H9 (cell line): ENCODE measurements at regions not wholly inside any gene's neighbourhood (a gene's known extent, or its start where the extent isn't known, plus 50 kb on each side); places are given as distances from the start of the nearest gene placed in this dataset.

Experiments
- DNase-seq: peaks from one replicate; pipeline ENCODE4 v3.0.0-alpha.2; 2017
- H2AFZ ChIP-seq: one replicate; pipeline ENCODE4 v1.6.1; 2013; ENCODE audit warnings: mild to moderate bottlenecking, low read length, control low read depth, moderate library complexity
- H2AK5ac ChIP-seq: 2 replicates; pipeline ENCODE4 v1.6.1; 2013; ENCODE audit warnings: low read length, control low read depth, mixed read lengths; ENCODE audit not compliant: insufficient read length
- H2BK120ac ChIP-seq: one replicate; pipeline ENCODE4 v1.6.1; 2013; ENCODE audit warnings: low read depth, mild to moderate bottlenecking, low read length, control low read depth, inconsistent platforms; ENCODE audit not compliant: poor library complexity, severe bottlenecking
- H2BK12ac ChIP-seq: 2 replicates; pipeline ENCODE4 v1.6.1; 2013; ENCODE audit warnings: low read length, control low read depth, mixed read lengths, low read depth; ENCODE audit not compliant: insufficient read length
- H2BK15ac ChIP-seq: 2 replicates; pipeline ENCODE4 v1.6.1; 2013; ENCODE audit warnings: low read depth, low read length, control low read depth
- H2BK20ac ChIP-seq: one replicate; pipeline ENCODE4 v1.6.1; 2013; ENCODE audit warnings: low read depth, mild to moderate bottlenecking, low read length, control low read depth, inconsistent platforms; ENCODE audit not compliant: poor library complexity, severe bottlenecking
- H2BK5ac ChIP-seq: 2 replicates; pipeline ENCODE4 v1.6.1; 2013; ENCODE audit warnings: low read length, control low read depth, mixed read lengths; ENCODE audit not compliant: insufficient read length
- H3K14ac ChIP-seq: 2 replicates; pipeline ENCODE4 v1.6.1; 2013; ENCODE audit warnings: low read length, control low read depth; ENCODE audit not compliant: insufficient read depth
- H3K18ac ChIP-seq: 2 replicates; pipeline ENCODE4 v1.6.1; 2013; ENCODE audit warnings: low read depth, mild to moderate bottlenecking, mixed read lengths, low read length, control low read depth; ENCODE audit not compliant: insufficient read length
- H3K23ac ChIP-seq: 2 replicates; pipeline ENCODE4 v1.6.1; 2013; ENCODE audit warnings: low read length, control low read depth, mixed read lengths, low read depth; ENCODE audit not compliant: insufficient read length
- H3K23me2 ChIP-seq: 2 replicates; pipeline ENCODE4 v1.6.1; 2013; ENCODE audit warnings: low read depth, mild to moderate bottlenecking, mixed read lengths, low read length, control low read depth; ENCODE audit not compliant: insufficient read length, poor library complexity, severe bottlenecking
- H3K27ac ChIP-seq: 2 replicates; pipeline ENCODE4 v1.5.1; 2013; ENCODE audit warnings: low read length, control low read depth, mixed read lengths, low read depth; ENCODE audit not compliant: insufficient read length
- H3K27me3 ChIP-seq: 2 replicates; pipeline ENCODE4 v1.6.1; 2013; ENCODE audit warnings: low read length, control low read depth, inconsistent platforms; ENCODE audit not compliant: insufficient read depth
- H3K4ac ChIP-seq: 2 replicates; pipeline ENCODE4 v1.6.1; 2013; ENCODE audit warnings: low read depth, mild to moderate bottlenecking, control low read depth, inconsistent platforms, low read length, moderate library complexity
- H3K4me1 ChIP-seq: 2 replicates; pipeline ENCODE4 v1.6.1; 2013; ENCODE audit warnings: low read length, control low read depth, inconsistent platforms; ENCODE audit not compliant: insufficient read depth
- H3K4me2 ChIP-seq: 2 replicates; pipeline ENCODE4 v1.6.1; 2013; ENCODE audit warnings: low read length, control low read depth, mixed read lengths; ENCODE audit not compliant: insufficient read length, insufficient read depth
- H3K56ac ChIP-seq: 2 replicates; pipeline ENCODE4 v1.6.1; 2013; ENCODE audit warnings: low read depth, mild to moderate bottlenecking, mixed read lengths, low read length, control low read depth; ENCODE audit not compliant: insufficient read length
- H3K79me1 ChIP-seq: 2 replicates; pipeline ENCODE4 v1.6.1; 2013; ENCODE audit warnings: low read depth, mild to moderate bottlenecking, moderate library complexity, low read length, control low read depth, inconsistent platforms; ENCODE audit not compliant: insufficient read depth, poor library complexity, severe bottlenecking
- H3K79me2 ChIP-seq: 2 replicates; pipeline ENCODE4 v1.6.1; 2013; ENCODE audit warnings: low read length, control low read depth, inconsistent platforms; ENCODE audit not compliant: insufficient read depth
- H3K9ac ChIP-seq: 2 replicates; pipeline ENCODE4 v1.6.1; 2013; ENCODE audit warnings: low read length, control low read depth, mixed read lengths; ENCODE audit not compliant: insufficient read length; ENCODE audit errors: extremely low read depth
- H3K9me3 ChIP-seq: one replicate; pipeline ENCODE4 v1.6.1; 2013; ENCODE audit warnings: low read depth, low read length, inconsistent platforms; ENCODE audit not compliant: control insufficient read depth
- H3T11ph ChIP-seq: one replicate; pipeline ENCODE4 v1.6.1; 2013; ENCODE audit warnings: mild to moderate bottlenecking, low read length, control low read depth, inconsistent platforms
- H4K20me1 ChIP-seq: one replicate; pipeline ENCODE4 v1.6.1; 2013; ENCODE audit not compliant: control insufficient read depth, insufficient read length, insufficient read depth
- H4K5ac ChIP-seq: 2 replicates; pipeline ENCODE4 v1.6.1; 2013; ENCODE audit warnings: low read depth, mild to moderate bottlenecking, mixed read lengths, low read length, control low read depth; ENCODE audit not compliant: insufficient read length
- H4K8ac ChIP-seq: replicated peaks from 2 replicates; pipeline ENCODE4 v1.6.1; 2013; ENCODE audit warnings: low read length, control low read depth, mixed read lengths, low read depth; ENCODE audit not compliant: insufficient read length
- H4K91ac ChIP-seq: 2 replicates; pipeline ENCODE4 v1.6.1; 2013; ENCODE audit warnings: low read depth, mild to moderate bottlenecking, moderate library complexity, mixed read lengths, low read length, control low read depth; ENCODE audit not compliant: insufficient read length
- H3K27ac Mint-ChIP-seq, 3 experiments: 2 replicates in 2 of 3; 3 replicates in 1 of 3; pipeline ENCODE4 v1.8.0; 2020 to 2021; ENCODE audit warnings: mixed read lengths in 3 of 3, mild to moderate bottlenecking in 1 of 3, moderate library complexity in 1 of 3
- H3K27me3 Mint-ChIP-seq: 2 replicates; pipeline ENCODE4 v1.8.0; 2021; ENCODE audit warnings: low read depth, mild to moderate bottlenecking, moderate library complexity, mixed read lengths
- H3K36me3 Mint-ChIP-seq, 3 experiments: 2 replicates in 2 of 3; 3 replicates in 1 of 3; pipeline ENCODE4 v1.8.0; 2020 to 2021; ENCODE audit warnings: low read depth in 3 of 3, mixed read lengths in 3 of 3; ENCODE audit not compliant: insufficient read depth in 1 of 3
- H3K4me1 Mint-ChIP-seq, 2 experiments: 2 replicates each; pipeline ENCODE4 v1.8.0; 2020; ENCODE audit warnings: mixed read lengths in 2 of 2
- H3K4me3 Mint-ChIP-seq, 2 experiments: 2 replicates in 1 of 2; 3 replicates in 1 of 2; pipeline ENCODE4 v1.8.0; 2020 to 2021; ENCODE audit warnings: mild to moderate bottlenecking in 2 of 2, mixed read lengths in 2 of 2, moderate library complexity in 1 of 2
- H3K9me3 Mint-ChIP-seq, 2 experiments: 2 replicates in 1 of 2; 3 replicates in 1 of 2; pipeline ENCODE4 v1.8.0; 2020; ENCODE audit warnings: mild to moderate bottlenecking in 2 of 2, mixed read lengths in 2 of 2, moderate library complexity in 1 of 2
- CTCF ChIP-seq: fragments of 200-600 bp; sonication (generic); conservative IDR thresholded peaks from 3 replicates; pipeline ENCODE4 v1.8.0; 2021; ENCODE audit warnings: antibody characterized with exemption, mild to moderate bottlenecking
- WGBS: extraction: QIAGEN DNeasy Blood & Tissue Kit; methylation state at CpG from one replicate; pipeline ENCODE4 v1.1.7; 2013; ENCODE audit warnings: missing lambda C conversion rate, low lambda C conversion rate, mixed read lengths; ENCODE audit not compliant: insufficient read length; ENCODE audit errors: extremely low coverage; 5-methylcytosine and 5-hydroxymethylcytosine counted together

GRCh38 chr12:83313322-83313721 lies 626.6 kb downstream of the TMTC2 start:
- Histone ChIP-seq H4K5ac (no peak overlapping the region), H3K4ac (no peak overlapping the region), H2AFZ (no peak overlapping the region), H2BK12ac (no peak overlapping the region), H3K56ac (no peak overlapping the region), H2AK5ac (no peak overlapping the region), H2BK120ac (no peak overlapping the region), H3T11ph (no peak overlapping the region), H3K4me1 (no peaks in the 10 kb centered on the region), H2BK15ac (no peak overlapping the region), H3K79me1 (no peaks in the 10 kb centered on the region), H3K23me2 (no peaks in the 10 kb centered on the region), H3K9ac (no peak overlapping the region), H3K27me3 (no peaks in the 10 kb centered on the region), H4K8ac (no peak overlapping the region), H4K91ac (no peak overlapping the region), H3K79me2 (no peaks in the 10 kb centered on the region), H2BK5ac (no peak overlapping the region), H3K9me3 (no peaks in the 10 kb centered on the region), H3K14ac (no peak overlapping the region), H3K4me2 (no peak overlapping the region), H3K23ac (no peak overlapping the region), H2BK20ac (no peak overlapping the region), H3K18ac (no peak overlapping the region), H3K27ac (no peak overlapping the region), H4K20me1 (no peaks in the 10 kb centered on the region)
- peaks cover 0 to 3% of the 10 kb centered on the region in 2 experiments; a peak in 1 of 5 replicates for H3K9me3 Mint-ChIP-seq
- no peaks in the 10 kb centered on the region for H3K27me3 Mint-ChIP-seq
- no peak overlapping the region for H3K4me3 Mint-ChIP-seq
- no peaks in the 10 kb centered on the region for H3K4me1 Mint-ChIP-seq
- H3K36me3 Mint-ChIP-seq: no peaks in the 10 kb centered on the region; a peak in 1 of 7 replicates
- no peak for DNase-seq
- TF ChIP-seq CTCF: no peak
- no CpG with 5 or more reads among the region's 2 CpGs for WGBS
- H3K27ac Mint-ChIP-seq: no peak overlapping the region
